CD14-positive monocyte (primary cell): ENCODE measurements at regions not wholly inside any gene's neighbourhood (a gene's known extent, or its start where the extent isn't known, plus 50 kb on each side); places are given as distances from the start of the nearest gene placed in this dataset.

ENCODE experiments used
- DNase-seq, 3 donors: peaks; one replicate each; pipeline ENCODE4 v3.0.0-alpha.2; 2011 to 2022
- H2AFZ ChIP-seq: 2 replicates; pipeline ENCODE4 v1.6.0; 2012; ENCODE audit warnings: mild to moderate bottlenecking, low read depth, low read length, inconsistent platforms; ENCODE audit not compliant: insufficient read depth, poor library complexity, severe bottlenecking
- H3K27ac ChIP-seq, 2 donors: 1 replicate in 1 of 2; 2 replicates in 1 of 2; pipeline ENCODE4 v1.5.1; 2012 to 2013; ENCODE audit warnings: low read length in 2 of 2, control low read depth in 1 of 2, inconsistent platforms in 1 of 2, low read depth in 1 of 2, mild to moderate bottlenecking in 1 of 2
- H3K27me3 ChIP-seq, 2 donors: one replicate each; pipeline versions ENCODE4 v1.6.0 to v1.6.1; 2011 to 2013; ENCODE audit warnings: low read length in 2 of 2; ENCODE audit not compliant: control insufficient read depth in 2 of 2, insufficient read depth in 2 of 2
- H3K36me3 ChIP-seq, 2 donors: replicated peaks in 1 of 2; 1 replicate in 1 of 2; 2 replicates in 1 of 2; pipeline versions ENCODE4 v1.5.1 to v1.6.1; 2012 to 2013; ENCODE audit warnings: low read length in 2 of 2, control low read depth in 1 of 2, inconsistent platforms in 1 of 2, mild to moderate bottlenecking in 1 of 2; ENCODE audit not compliant: insufficient read depth in 2 of 2, control insufficient read depth in 1 of 2
- H3K4me1 ChIP-seq, 2 donors: 1 replicate in 1 of 2; 2 replicates in 1 of 2; pipeline versions ENCODE4 v1.5.1 to v1.6.1; 2012 to 2013; ENCODE audit warnings: low read length in 2 of 2, control low read depth in 1 of 2, inconsistent platforms in 1 of 2, mild to moderate bottlenecking in 1 of 2, moderate library complexity in 1 of 2; ENCODE audit not compliant: insufficient read depth in 2 of 2, control insufficient read depth in 1 of 2
- H3K4me2 ChIP-seq: replicated peaks from 2 replicates; pipeline ENCODE3; 2012; ENCODE audit warnings: low read length, moderate library complexity, mild to moderate bottlenecking; ENCODE audit not compliant: poor library complexity, severe bottlenecking; ENCODE audit errors: extremely low read depth
- H3K4me3 ChIP-seq, 3 experiments: fragments of 200-600 bp in 1 of 3; sonication (generic) in 1 of 3; replicated peaks in 1 of 3; 1 replicate in 2 of 3; 2 replicates in 1 of 3; pipeline ENCODE4 v1.5.1; 2011 to 2013; ENCODE audit warnings: low read length in 3 of 3, mild to moderate bottlenecking in 3 of 3, control low read depth in 2 of 3, low read depth in 2 of 3, inconsistent platforms in 1 of 3, moderate library complexity in 1 of 3
- H3K79me2 ChIP-seq: 2 replicates; pipeline ENCODE4 v1.6.0; 2012; ENCODE audit warnings: mild to moderate bottlenecking, control low read depth, inconsistent platforms, low read length, moderate library complexity; ENCODE audit not compliant: insufficient read depth
- H3K9ac ChIP-seq: 2 replicates; pipeline ENCODE4 v1.6.0; 2017; ENCODE audit warnings: low read length, mild to moderate bottlenecking; ENCODE audit not compliant: insufficient read depth, poor library complexity, severe bottlenecking
- H3K9me3 ChIP-seq, 2 donors: replicated peaks in 1 of 2; 1 replicate in 1 of 2; 2 replicates in 1 of 2; pipeline versions ENCODE4 v1.5.1 to v1.6.1; 2012 to 2013; ENCODE audit warnings: low read length in 2 of 2, control low read depth in 1 of 2; ENCODE audit not compliant: control insufficient read depth in 1 of 2, insufficient read depth in 1 of 2
- H4K20me1 ChIP-seq: 2 replicates; pipeline ENCODE4 v1.6.0; 2012; ENCODE audit warnings: mild to moderate bottlenecking, low read length, control low read depth, moderate library complexity; ENCODE audit not compliant: insufficient read depth
- H3K27ac Mint-ChIP-seq, 7 donors: one replicate each; pipeline ENCODE4 v1.8.0; 2020; ENCODE audit warnings: mild to moderate bottlenecking in 7 of 7, mixed read lengths in 7 of 7, moderate library complexity in 6 of 7, inconsistent platforms in 2 of 7
- H3K27me3 Mint-ChIP-seq, 3 donors: one replicate each; pipeline ENCODE4 v1.8.0; 2021 to 2022; ENCODE audit warnings: low read depth in 3 of 3, mild to moderate bottlenecking in 3 of 3, mixed read lengths in 3 of 3, moderate library complexity in 3 of 3, inconsistent platforms in 1 of 3
- H3K36me3 Mint-ChIP-seq, 2 donors: one replicate each; pipeline ENCODE4 v1.8.0; 2020; ENCODE audit warnings: mixed read lengths in 2 of 2, inconsistent platforms in 1 of 2, mild to moderate bottlenecking in 1 of 2
- H3K4me1 Mint-ChIP-seq: one replicate; pipeline ENCODE4 v1.8.0; 2020; ENCODE audit warnings: mild to moderate bottlenecking, mixed read lengths
- H3K4me3 Mint-ChIP-seq, 2 donors: one replicate each; pipeline ENCODE4 v1.8.0; 2020; ENCODE audit warnings: mild to moderate bottlenecking in 2 of 2, mixed read lengths in 2 of 2, moderate library complexity in 1 of 2
- H3K9me3 Mint-ChIP-seq, 7 donors: one replicate each; pipeline ENCODE4 v1.8.0; 2020 to 2022; ENCODE audit warnings: mixed read lengths in 7 of 7, mild to moderate bottlenecking in 6 of 7, moderate library complexity in 6 of 7, inconsistent platforms in 2 of 7
- CTCF ChIP-seq: fragments of 200-600 bp; IDR thresholded peaks from one replicate; pipeline ENCODE4 v1.8.0; 2022; ENCODE audit warnings: antibody characterized with exemption, mild to moderate bottlenecking
- WGBS: methylation state at CpG from one replicate; pipeline ENCODE4 v1.1.5; 2013; ENCODE audit warnings: missing lambda C conversion rate; ENCODE audit not compliant: insufficient coverage; 5-methylcytosine and 5-hydroxymethylcytosine counted together
- intact Hi-C, 2 donors: fragments of 100-400 bp; cut with micrococcal nuclease; formaldehyde crosslinking; loops; one replicate each; pipeline versions ENCODE4 v1.15.0 to v1.15.1; 2023

GRCh38 chr12:31828071-31828470 is 99.2 kb upstream of the AMN1 start:
- Histone ChIP-seq H3K27me3 (no peaks in the 10 kb centered on the region), H3K9me3 (peaks cover 20 to 41% of the 10 kb centered on the region in 2 donors), H4K20me1 (no peaks in the 10 kb centered on the region), H3K9ac (no peak overlapping the region), H3K4me2 (no peak overlapping the region), H3K4me1 (peaks cover 15 to 16% of the 10 kb centered on the region in 2 donors), H3K36me3 (no peaks in the 10 kb centered on the region), H3K4me3 (no peak overlapping the region), H2AFZ (no peak overlapping the region), H3K79me2 (no peaks in the 10 kb centered on the region), H3K27ac (no peak overlapping the region)
- no peaks in the 10 kb centered on the region for H3K27me3 Mint-ChIP-seq
- TF ChIP-seq CTCF: no peak
- DNase-seq: no peak
- no peak overlapping the region for H3K27ac Mint-ChIP-seq
- 100% methylated on average over 1 of the region's 2 CpGs for WGBS
- intact Hi-C loops: no loop called here
- H3K9me3 Mint-ChIP-seq: peaks cover 33 to 77% (median 53%) of the 10 kb centered on the region in 7 donors
- peaks cover 13% of the 10 kb centered on the region for H3K4me1 Mint-ChIP-seq
- H3K4me3 Mint-ChIP-seq: no peak overlapping the region
- H3K36me3 Mint-ChIP-seq: peaks cover 6 to 9% of the 10 kb centered on the region in 2 donors

- Histone ChIP-seq H3K4me2 (no peak overlapping the region), H3K4me1 (no peaks in the 10 kb centered on the region), H3K36me3 (no peaks in the 10 kb centered on the region), H3K27ac (no peak overlapping the region), H3K9ac (no peak overlapping the region), H3K9me3 (peaks cover 20 to 21% of the 10 kb centered on the region in 2 donors), H2AFZ (no peak overlapping the region), H3K79me2 (no peaks in the 10 kb centered on the region), H3K27me3 (no peaks in the 10 kb centered on the region), H4K20me1 (no peaks in the 10 kb centered on the region), H3K4me3 (no peak overlapping the region)
- Mint-ChIP-seq H3K27ac (no peak overlapping the region), H3K4me1 (no peaks in the 10 kb centered on the region), H3K36me3 (peaks cover 3 to 6% of the 10 kb centered on the region in 2 donors), H3K4me3 (no peak overlapping the region), H3K27me3 (no peaks in the 10 kb centered on the region), H3K9me3 (peaks cover 11 to 38% (median 24%) of the 10 kb centered on the region in 7 donors)
- no peak for TF ChIP-seq CTCF
- intact Hi-C loops: no loop called here
- DNase-seq: peak in 2 of 3 donors; percentile 7 to 15
Observed at GRCh38 chr12:31822761-31823160, 93.9 kb upstream of the AMN1 start.
